ENCODE measurements at regions not wholly inside any gene's neighbourhood (a gene's known extent, or its start where the extent isn't known, plus 50 kb on each side); places are given as distances from the start of the nearest gene placed in this dataset.

DNA sequence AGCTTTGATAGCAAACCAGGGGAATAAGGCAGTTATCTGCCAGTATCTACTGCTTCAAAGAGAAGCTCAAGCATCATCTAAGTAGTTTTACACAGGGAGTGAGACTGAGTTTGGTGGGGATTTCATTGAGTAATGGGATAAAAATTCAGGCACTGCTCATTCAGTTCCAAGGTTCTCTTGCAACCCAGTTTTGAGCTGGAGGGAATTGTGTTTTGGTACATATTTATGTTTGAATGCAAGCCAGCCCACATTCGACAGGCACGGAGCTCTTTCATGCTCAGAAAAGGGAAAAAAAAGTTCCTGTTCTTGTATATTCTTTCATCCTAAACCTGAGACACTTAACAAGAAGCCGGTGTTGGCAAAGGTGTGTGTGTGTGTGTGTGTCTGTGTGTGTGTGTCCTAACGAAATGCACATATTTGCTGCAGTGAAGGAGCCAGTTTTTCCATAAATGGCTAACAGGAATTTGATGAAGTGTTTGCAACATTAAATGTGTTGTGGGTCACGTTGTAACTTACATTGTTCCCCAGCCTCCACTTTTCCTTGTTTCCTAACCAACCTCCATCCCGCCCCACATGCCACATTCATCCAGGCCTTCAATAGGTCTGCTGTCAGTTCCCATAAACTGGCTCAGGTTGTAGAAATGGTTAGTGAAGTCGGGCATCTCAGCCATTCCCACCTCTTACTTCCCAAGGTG lies 311.1 kb downstream of the TXNL1 start:
- no peaks in the 10 kb centered on the region for H3K27me3 ChIP-seq (ENCODE audit: insufficient read depth, low read depth, severe bottlenecking)

DNA sequence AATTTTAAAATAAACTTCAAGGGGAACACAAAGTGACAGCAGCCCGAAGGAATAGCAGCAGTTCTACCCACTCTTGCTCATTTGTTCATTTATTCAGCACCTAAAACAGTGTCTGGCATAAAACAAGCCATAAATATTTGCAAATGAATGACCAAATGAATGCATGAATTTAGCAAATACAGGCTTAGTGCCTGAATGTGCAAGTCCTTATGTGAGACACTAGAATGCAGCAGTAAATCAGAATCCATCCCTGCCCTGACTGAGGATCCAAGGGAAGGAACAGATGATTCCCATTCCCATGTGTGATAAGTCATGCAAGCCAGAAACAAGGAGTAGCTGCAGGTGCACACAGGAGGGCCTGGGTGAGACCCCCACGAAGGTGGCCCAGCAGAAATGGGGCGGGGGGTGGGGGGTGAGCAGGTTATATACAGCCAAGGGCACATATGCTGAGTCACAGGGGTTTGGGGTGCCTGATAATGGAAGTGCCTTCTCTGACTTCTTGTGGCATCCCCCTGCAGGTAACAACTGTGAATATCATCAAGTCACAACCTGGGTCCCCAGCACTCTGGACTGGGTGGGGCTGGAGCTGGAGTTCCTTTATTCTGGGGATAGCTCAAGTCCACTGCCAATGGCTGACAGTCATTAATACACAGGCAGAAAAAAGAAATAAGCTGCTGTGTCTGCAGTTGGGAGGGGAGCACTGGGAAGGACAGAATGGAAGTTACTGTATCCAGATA lies 311.9 kb downstream of the TXNL1 start:
- H3K27me3 ChIP-seq (ENCODE audit: insufficient read depth, low read depth, severe bottlenecking) = no peaks in the 10 kb centered on the region
- no peaks in the 10 kb centered on the region for H3K9me3 ChIP-seq (ENCODE audit: severe bottlenecking)
- H3K4me3 ChIP-seq (ENCODE audit: low read depth, low read length) = no peak overlapping the region
- no peaks in the 10 kb centered on the region for H3K36me3 ChIP-seq
- no peak for TF ChIP-seq CTCF (IDR thresholded peaks at IDR 0.05; ENCODE audit: low read depth, low read length)
- H3K27ac ChIP-seq = no peak overlapping the region
- no peak for DNase-seq

More for the DNA sequence above, 311.1 kb downstream of the TXNL1 start:
- no peak for DNase-seq
- TF ChIP-seq CTCF (IDR thresholded peaks at IDR 0.05; ENCODE audit: low read depth, low read length) = no peak
- Histone ChIP-seq H3K27ac (no peak overlapping the region), H3K9me3 (ENCODE audit: severe bottlenecking) (no peaks in the 10 kb centered on the region), H3K4me3 (ENCODE audit: low read depth, low read length) (no peak overlapping the region), H3K36me3 (no peaks in the 10 kb centered on the region)

GRCh38 chr18:56323673-56324072 lies 314.7 kb downstream of the TXNL1 start:
- DNase-seq = no peak

DNA sequence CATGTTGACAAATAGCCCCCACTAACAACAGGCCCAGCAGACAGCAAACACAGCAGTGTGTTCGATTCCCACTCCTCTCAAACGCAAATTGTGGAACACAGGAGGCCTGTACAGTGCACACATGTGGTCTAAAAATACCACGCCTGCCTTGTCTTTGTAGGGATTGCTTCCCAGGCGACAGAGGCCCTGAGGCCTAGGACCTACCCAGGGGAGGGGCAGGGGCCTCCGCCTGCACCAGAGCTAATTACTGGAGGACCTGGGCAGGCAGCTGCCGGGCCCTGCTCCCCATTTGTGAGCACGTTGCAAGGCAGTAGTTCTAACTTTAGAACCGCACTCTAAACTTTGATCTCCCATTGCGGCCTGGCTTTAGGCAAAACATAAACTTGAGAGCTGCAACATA lies 316.0 kb downstream of the TXNL1 start:
- TF ChIP-seq CTCF (IDR thresholded peaks at IDR 0.05; ENCODE audit: low read depth, low read length) = no peak
- H3K4me3 ChIP-seq (ENCODE audit: low read depth, low read length) = no peak overlapping the region
- no peaks in the 10 kb centered on the region for H3K36me3 ChIP-seq
- no peaks in the 10 kb centered on the region for H3K27me3 ChIP-seq (ENCODE audit: insufficient read depth, low read depth, severe bottlenecking)
- DNase-seq = no peak
- no peak overlapping the region for H3K27ac ChIP-seq
- no peaks in the 10 kb centered on the region for H3K9me3 ChIP-seq (ENCODE audit: severe bottlenecking)

More at GRCh38 chr18:56323673-56324072, 314.7 kb downstream of the TXNL1 start:
- peak; percentile 12; the same call in 1 of the 2 replicates for TF ChIP-seq CTCF (IDR thresholded peaks at IDR 0.05; ENCODE audit: low read depth, low read length)
- Histone ChIP-seq H3K4me3 (ENCODE audit: low read depth, low read length) (no peak overlapping the region), H3K27ac (no peak overlapping the region), H3K9me3 (ENCODE audit: severe bottlenecking) (no peaks in the 10 kb centered on the region), H3K27me3 (ENCODE audit: insufficient read depth, low read depth, severe bottlenecking) (no peaks in the 10 kb centered on the region), H3K36me3 (no peaks in the 10 kb centered on the region)

DNA sequence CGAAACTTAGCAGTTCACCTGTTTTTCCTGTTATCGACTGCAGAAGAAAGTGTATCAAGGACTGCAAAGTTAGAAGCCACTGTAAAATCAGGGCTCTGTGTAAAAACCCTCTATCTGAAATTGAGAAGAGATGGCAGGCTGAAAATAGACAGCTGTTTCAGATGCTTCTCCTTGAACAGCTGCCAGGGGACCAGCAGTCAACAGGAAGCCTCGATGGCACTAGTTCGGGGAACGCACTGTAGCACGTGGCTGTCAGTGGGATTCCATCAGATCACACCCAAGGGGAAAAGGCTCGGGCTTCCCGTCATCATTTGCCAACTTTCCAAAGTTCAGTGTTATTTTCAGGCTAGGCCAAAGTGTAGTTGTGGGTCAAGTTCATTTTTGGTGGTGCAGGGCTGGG lies 316.9 kb downstream of the TXNL1 start:
- no peaks in the 10 kb centered on the region for H3K9me3 ChIP-seq (ENCODE audit: severe bottlenecking)
- no peak for TF ChIP-seq CTCF (IDR thresholded peaks at IDR 0.05; ENCODE audit: low read depth, low read length)
- DNase-seq = no peak
- no peak overlapping the region for H3K27ac ChIP-seq
- no peaks in the 10 kb centered on the region for H3K36me3 ChIP-seq
- H3K4me3 ChIP-seq (ENCODE audit: low read depth, low read length) = no peak overlapping the region
- no peaks in the 10 kb centered on the region for H3K27me3 ChIP-seq (ENCODE audit: insufficient read depth, low read depth, severe bottlenecking)
